Thoracic aorta (tissue), 2 donors: ENCODE measurements at regions not wholly inside any gene's neighbourhood (a gene's known extent, or its start where the extent isn't known, plus 50 kb on each side); places are given as distances from the start of the nearest gene placed in this dataset.

Experiments
- ATAC-seq: fragments of 150-250 bp; one replicate; pipeline ENCODE4 v1.8.0; 2017; ENCODE audit warnings: low read depth; ENCODE audit not compliant: insufficient number of reproducible peaks, low FRiP score
- DNase-seq: peaks from one replicate; pipeline ENCODE4 v3.0.0-alpha.2; 2020; ENCODE audit warnings: low spot score
- H3K27ac ChIP-seq, 2 donors: fragments of 200-600 bp; sonication (generic); 1 replicate in 1 of 2; 2 replicates in 1 of 2; pipeline ENCODE4 v1.5.1; 2016; ENCODE audit warnings: mild to moderate bottlenecking in 2 of 2, moderate library complexity in 2 of 2
- H3K27me3 ChIP-seq: fragments of 200-600 bp; sonication (generic); replicated peaks from 2 replicates; pipeline ENCODE4 v1.6.0; 2016; ENCODE audit warnings: mild to moderate bottlenecking; ENCODE audit not compliant: insufficient read depth
- H3K36me3 ChIP-seq: fragments of 200-600 bp; sonication (generic); one replicate; pipeline ENCODE4 v1.5.1; 2016
- H3K4me1 ChIP-seq, 2 donors: fragments of 200-600 bp; sonication (generic); 1 replicate in 1 of 2; 2 replicates in 1 of 2; pipeline versions ENCODE4 v1.5.1 to v1.6.0; 2016; ENCODE audit warnings: low read depth in 2 of 2, mild to moderate bottlenecking in 1 of 2; ENCODE audit not compliant: control insufficient read depth in 1 of 2
- H3K4me3 ChIP-seq: fragments of 200-600 bp; sonication (generic); 2 replicates; pipeline ENCODE4 v1.5.1; 2016; ENCODE audit warnings: mild to moderate bottlenecking
- H3K9me3 ChIP-seq: fragments of 200-600 bp; sonication (generic); 2 replicates; pipeline ENCODE4 v1.5.1; 2016
- CTCF ChIP-seq: fragments of 200-600 bp; sonication (generic); IDR thresholded peaks from one replicate; pipeline ENCODE4 v1.5.1; 2019; ENCODE audit warnings: antibody characterized with exemption

GRCh38 chr10:53619671-53620070, 847.1 kb upstream of the MBL2 start:
- DNase-seq: no peak
- TF ChIP-seq CTCF: no peak
- Histone ChIP-seq H3K4me3 (no peak overlapping the region), H3K27ac (no peak overlapping the region), H3K4me1 (no peaks in the 10 kb centered on the region), H3K36me3 (no peaks in the 10 kb centered on the region), H3K27me3 (no peaks in the 10 kb centered on the region), H3K9me3 (no peaks in the 10 kb centered on the region)
- ATAC-seq: no peak

- DNase-seq: no peak
- Histone ChIP-seq H3K27me3 (no peaks in the 10 kb centered on the region), H3K9me3 (no peaks in the 10 kb centered on the region), H3K4me3 (no peak overlapping the region), H3K27ac (no peak overlapping the region), H3K36me3 (no peaks in the 10 kb centered on the region), H3K4me1 (no peaks in the 10 kb centered on the region)
- ATAC-seq: no peak
- no peak for TF ChIP-seq CTCF
Observed at GRCh38 chr10:53607691-53608090, 835.1 kb upstream of the MBL2 start.

GRCh38 chr10:53606981-53607380, 834.4 kb upstream of the MBL2 start:
- H3K4me1 ChIP-seq: no peaks in the 10 kb centered on the region
- no peaks in the 10 kb centered on the region for H3K27me3 ChIP-seq
- H3K4me3 ChIP-seq: no peak overlapping the region
- no peak for DNase-seq
- no peaks in the 10 kb centered on the region for H3K36me3 ChIP-seq
- no peak for TF ChIP-seq CTCF
- H3K9me3 ChIP-seq: no peaks in the 10 kb centered on the region
- ATAC-seq: no peak
- H3K27ac ChIP-seq: no peak overlapping the region

- ATAC-seq (no peak), DNase-seq (no peak)
- peak; percentile 43 for TF ChIP-seq CTCF
- Histone ChIP-seq H3K9me3 (no peaks in the 10 kb centered on the region), H3K27ac (no peak overlapping the region), H3K27me3 (no peaks in the 10 kb centered on the region), H3K4me1 (no peaks in the 10 kb centered on the region), H3K4me3 (no peak overlapping the region), H3K36me3 (no peaks in the 10 kb centered on the region)
Observed at GRCh38 chr10:53601260-53601875, 828.8 kb upstream of the MBL2 start.

- H3K27ac ChIP-seq: no peak overlapping the region
- no peaks in the 10 kb centered on the region for H3K36me3 ChIP-seq
- no peaks in the 10 kb centered on the region for H3K4me1 ChIP-seq
- DNase-seq (no peak), ATAC-seq (no peak)
- no peaks in the 10 kb centered on the region for H3K27me3 ChIP-seq
- no peak overlapping the region for H3K4me3 ChIP-seq
- no peak for TF ChIP-seq CTCF
- no peaks in the 10 kb centered on the region for H3K9me3 ChIP-seq
Observed at GRCh38 chr10:53598914-53599313, 826.3 kb upstream of the MBL2 start.
